Thyroid gland (tissue), 4 donors: ENCODE measurements at regions not wholly inside any gene's neighbourhood (a gene's known extent, or its start where the extent isn't known, plus 50 kb on each side); places are given as distances from the start of the nearest gene placed in this dataset.

Experiments
- DNase-seq, 2 donors: peaks; one replicate each; pipeline ENCODE4 v3.0.0-alpha.2; 2019
- H3K27ac ChIP-seq, 3 donors: fragments of 200-600 bp; sonication (generic); 1 replicate in 2 of 3; 2 replicates in 1 of 3; pipeline ENCODE4 v1.5.1; 2016 to 2019; ENCODE audit warnings: mild to moderate bottlenecking in 1 of 3, moderate library complexity in 1 of 3
- H3K27me3 ChIP-seq: fragments of 200-600 bp; sonication (generic); one replicate; pipeline ENCODE4 v1.5.1; 2019
- H3K36me3 ChIP-seq, 2 donors: fragments of 200-600 bp; sonication (generic); one replicate each; pipeline ENCODE4 v1.5.1; 2016 to 2019
- H3K4me1 ChIP-seq, 2 donors: fragments of 200-600 bp; sonication (generic); one replicate each; pipeline ENCODE4 v1.5.1; 2017 to 2019
- H3K4me3 ChIP-seq, 3 donors: fragments of 200-600 bp; sonication (generic); replicated peaks in 1 of 3; 1 replicate in 2 of 3; 2 replicates in 1 of 3; pipeline ENCODE4 v1.5.1; 2016; ENCODE audit warnings: mild to moderate bottlenecking in 1 of 3
- H3K9me3 ChIP-seq: fragments of 200-600 bp; sonication (generic); one replicate; pipeline ENCODE4 v1.5.1; 2017
- CTCF ChIP-seq, 6 experiments: fragments of 200-600 bp in 3 of 6; fragments of 450-650 bp in 3 of 6; sonication (generic) in 3 of 6; IDR thresholded peaks; one replicate each; pipeline ENCODE4 v1.5.1; 2016 to 2019; ENCODE audit warnings: antibody characterized with exemption in 6 of 6, mild to moderate bottlenecking in 2 of 6, inconsistent platforms in 1 of 6, moderate library complexity in 1 of 6
- POLR2A ChIP-seq, 2 donors: fragments of 450-650 bp; IDR thresholded peaks; one replicate each; pipeline ENCODE4 v1.6.1; 2017; ENCODE audit warnings: antibody characterized with exemption in 2 of 2, mild to moderate bottlenecking in 2 of 2, moderate library complexity in 1 of 2
- WGBS, 2 donors: methylation state at CpG; one replicate each; pipeline ENCODE4 v1.1.5; 2017; 5-methylcytosine and 5-hydroxymethylcytosine counted together
- intact Hi-C: fragments of 100-400 bp; cut with DNase I; formaldehyde crosslinking; loops from one replicate; pipeline ENCODE4 v1.15.1; 2023

GRCh38 chr10:89924261-89924660 is 222.9 kb downstream of the KIF20B start:
- H3K27ac ChIP-seq, result no peak overlapping the region
- DNase-seq, result no peak
- intact Hi-C loops, result no loop called here
- H3K4me1 ChIP-seq, result no peaks in the 10 kb centered on the region
- 73 to 81% methylated on average over 1 of the region's 1 CpG for WGBS, 2 donors
- H3K4me3 ChIP-seq, result no peak overlapping the region
- H3K36me3 ChIP-seq, result no peaks in the 10 kb centered on the region
- TF ChIP-seq CTCF (IDR thresholded peaks at IDR 0.05) (no peak), POLR2A (IDR thresholded peaks at IDR 0.05) (no peak)
- no peaks in the 10 kb centered on the region for H3K9me3 ChIP-seq
- no peaks in the 10 kb centered on the region for H3K27me3 ChIP-seq

- intact Hi-C loops, result no loop called here
- no peaks in the 10 kb centered on the region for H3K36me3 ChIP-seq
- TF ChIP-seq CTCF (IDR thresholded peaks at IDR 0.05), result no peak
- no peak for TF ChIP-seq POLR2A (IDR thresholded peaks at IDR 0.05)
- no peak overlapping the region for H3K27ac ChIP-seq
- no peaks in the 10 kb centered on the region for H3K4me1 ChIP-seq
- WGBS, 2 donors, result 90 to 95% methylated on average over 2 of the region's 2 CpGs
- H3K4me3 ChIP-seq, result no peak overlapping the region
- no peak for DNase-seq
- no peaks in the 10 kb centered on the region for H3K9me3 ChIP-seq
- H3K27me3 ChIP-seq, result no peaks in the 10 kb centered on the region
Measured at GRCh38 chr10:89926736-89927135, 225.3 kb downstream of the KIF20B start.

- Histone ChIP-seq H3K4me3 (no peak overlapping the region), H3K9me3 (no peaks in the 10 kb centered on the region), H3K36me3 (no peaks in the 10 kb centered on the region), H3K27me3 (no peaks in the 10 kb centered on the region), H3K27ac (no peak overlapping the region), H3K4me1 (no peaks in the 10 kb centered on the region)
- DNase-seq, result no peak
- intact Hi-C loops, result no loop called here
- 64 to 68% methylated on average over 8 of the region's 8 CpGs for WGBS, 2 donors
- TF ChIP-seq CTCF (IDR thresholded peaks at IDR 0.05) (no peak), POLR2A (IDR thresholded peaks at IDR 0.05) (no peak)
Measured at GRCh38 chr10:89929282-89930026, 228.1 kb downstream of the KIF20B start.

GRCh38 chr10:89937494-89937893 is 236.1 kb downstream of the KIF20B start:
- 87 to 92% methylated on average over 3 of the region's 3 CpGs for WGBS, 2 donors
- DNase-seq, result no peak
- no peak for TF ChIP-seq CTCF (IDR thresholded peaks at IDR 0.05)
- no peak for TF ChIP-seq POLR2A (IDR thresholded peaks at IDR 0.05)

GRCh38 chr10:89940076-89940475 is 238.7 kb downstream of the KIF20B start:
- 82 to 88% methylated on average over 1 of the region's 1 CpG for WGBS, 2 donors
- intact Hi-C loops, result no loop called here
- H3K4me1 ChIP-seq, result no peaks in the 10 kb centered on the region

More at GRCh38 chr10:89937494-89937893, 236.1 kb downstream of the KIF20B start:
- no peak overlapping the region for H3K27ac ChIP-seq
- no peaks in the 10 kb centered on the region for H3K9me3 ChIP-seq
- no peak overlapping the region for H3K4me3 ChIP-seq
- no peaks in the 10 kb centered on the region for H3K36me3 ChIP-seq
- no peaks in the 10 kb centered on the region for H3K27me3 ChIP-seq
- intact Hi-C loops, result no loop called here
- no peaks in the 10 kb centered on the region for H3K4me1 ChIP-seq

More at GRCh38 chr10:89940076-89940475, 238.7 kb downstream of the KIF20B start:
- no peak for TF ChIP-seq CTCF (IDR thresholded peaks at IDR 0.05)
- TF ChIP-seq POLR2A (IDR thresholded peaks at IDR 0.05), result no peak
- no peaks in the 10 kb centered on the region for H3K27me3 ChIP-seq
- H3K4me3 ChIP-seq, result no peak overlapping the region
- no peaks in the 10 kb centered on the region for H3K9me3 ChIP-seq
- no peaks in the 10 kb centered on the region for H3K36me3 ChIP-seq
- DNase-seq, result no peak
- no peak overlapping the region for H3K27ac ChIP-seq
